Liver (tissue), 2 donors: ENCODE measurements at regions not wholly inside any gene's neighbourhood (a gene's known extent, or its start where the extent isn't known, plus 50 kb on each side); places are given as distances from the start of the nearest gene placed in this dataset.

Experiments used
- EGR1 ChIP-seq, 2 donors: IDR thresholded peaks; 2 replicates each; pipeline ENCODE4 v1.6.1; 2016 to 2018; ENCODE audit warnings: antibody characterized with exemption in 2 of 2, low read depth in 2 of 2
- RAD21 ChIP-seq, 2 donors: IDR thresholded peaks; 2 replicates each; pipeline ENCODE4 v1.6.1; 2016; ENCODE audit warnings: antibody characterized with exemption in 2 of 2, mild to moderate bottlenecking in 2 of 2
- TF ChIP-seq, protein P1 (sequence below): IDR thresholded peaks from 2 replicates; pipeline ENCODE4 v1.6.1; 2016; ENCODE audit warnings: antibody characterized with exemption
- TF ChIP-seq, protein P2 (sequence below): IDR thresholded peaks from 2 replicates; pipeline ENCODE4 v1.6.1; 2016; ENCODE audit warnings: antibody characterized with exemption, mild to moderate bottlenecking
- donor health status: healthy.

DNA sequence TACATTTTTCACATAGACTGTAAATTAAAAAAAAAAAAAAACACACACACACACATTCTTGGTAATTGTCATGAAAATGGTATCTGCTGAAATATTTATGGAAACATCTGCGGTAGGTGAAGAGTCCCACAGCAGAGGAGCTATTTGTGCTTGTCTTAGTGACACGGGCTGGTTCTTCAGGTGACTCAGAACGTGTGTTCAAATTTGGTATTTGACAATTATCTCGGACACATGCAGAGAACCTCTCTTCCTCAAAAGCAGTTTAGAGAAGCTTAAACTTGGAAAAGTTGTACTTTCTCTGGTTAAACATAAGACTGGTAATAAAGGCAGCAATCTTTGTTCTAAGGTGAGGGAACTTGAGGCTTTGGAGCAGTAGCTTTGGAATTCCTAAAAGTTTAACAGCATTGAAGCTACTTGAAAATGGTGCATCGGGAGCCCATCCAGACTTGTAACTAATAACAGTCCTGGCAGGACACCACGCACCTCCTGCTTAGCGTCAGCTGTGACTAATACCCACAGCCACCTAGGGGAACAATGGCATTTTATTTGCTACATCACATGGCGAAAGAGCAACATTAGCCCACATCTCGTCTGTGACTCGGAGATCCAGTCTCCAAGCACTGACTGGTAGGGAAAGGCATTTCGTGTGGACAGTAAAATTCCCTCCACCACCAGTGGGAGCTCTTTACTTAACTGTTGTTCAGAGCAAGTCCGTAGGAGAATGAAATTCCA, 1505.1 kb upstream of the SLC10A2 start:
- TF ChIP-seq, protein P1, sequence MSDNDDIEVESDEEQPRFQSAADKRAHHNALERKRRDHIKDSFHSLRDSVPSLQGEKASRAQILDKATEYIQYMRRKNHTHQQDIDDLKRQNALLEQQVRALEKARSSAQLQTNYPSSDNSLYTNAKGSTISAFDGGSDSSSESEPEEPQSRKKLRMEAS: no peak
- TF ChIP-seq EGR1 (IDR thresholded peaks at IDR 0.05; ENCODE audit: low read depth in 2 of 2) (no peak), RAD21 (IDR thresholded peaks at IDR 0.05) (peak; percentile 64 to 76)
- TF ChIP-seq, protein P2, sequence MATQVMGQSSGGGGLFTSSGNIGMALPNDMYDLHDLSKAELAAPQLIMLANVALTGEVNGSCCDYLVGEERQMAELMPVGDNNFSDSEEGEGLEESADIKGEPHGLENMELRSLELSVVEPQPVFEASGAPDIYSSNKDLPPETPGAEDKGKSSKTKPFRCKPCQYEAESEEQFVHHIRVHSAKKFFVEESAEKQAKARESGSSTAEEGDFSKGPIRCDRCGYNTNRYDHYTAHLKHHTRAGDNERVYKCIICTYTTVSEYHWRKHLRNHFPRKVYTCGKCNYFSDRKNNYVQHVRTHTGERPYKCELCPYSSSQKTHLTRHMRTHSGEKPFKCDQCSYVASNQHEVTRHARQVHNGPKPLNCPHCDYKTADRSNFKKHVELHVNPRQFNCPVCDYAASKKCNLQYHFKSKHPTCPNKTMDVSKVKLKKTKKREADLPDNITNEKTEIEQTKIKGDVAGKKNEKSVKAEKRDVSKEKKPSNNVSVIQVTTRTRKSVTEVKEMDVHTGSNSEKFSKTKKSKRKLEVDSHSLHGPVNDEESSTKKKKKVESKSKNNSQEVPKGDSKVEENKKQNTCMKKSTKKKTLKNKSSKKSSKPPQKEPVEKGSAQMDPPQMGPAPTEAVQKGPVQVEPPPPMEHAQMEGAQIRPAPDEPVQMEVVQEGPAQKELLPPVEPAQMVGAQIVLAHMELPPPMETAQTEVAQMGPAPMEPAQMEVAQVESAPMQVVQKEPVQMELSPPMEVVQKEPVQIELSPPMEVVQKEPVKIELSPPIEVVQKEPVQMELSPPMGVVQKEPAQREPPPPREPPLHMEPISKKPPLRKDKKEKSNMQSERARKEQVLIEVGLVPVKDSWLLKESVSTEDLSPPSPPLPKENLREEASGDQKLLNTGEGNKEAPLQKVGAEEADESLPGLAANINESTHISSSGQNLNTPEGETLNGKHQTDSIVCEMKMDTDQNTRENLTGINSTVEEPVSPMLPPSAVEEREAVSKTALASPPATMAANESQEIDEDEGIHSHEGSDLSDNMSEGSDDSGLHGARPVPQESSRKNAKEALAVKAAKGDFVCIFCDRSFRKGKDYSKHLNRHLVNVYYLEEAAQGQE: no peak
